HEK293 (cell line): ENCODE measurements at regions not wholly inside any gene's neighbourhood (a gene's known extent, or its start where the extent isn't known, plus 50 kb on each side); places are given as distances from the start of the nearest gene placed in this dataset.

Source experiments
- CTCF ChIA-PET: fragments of 350-600 bp; formaldehyde crosslinking; extraction: SDS; loops from one replicate; lab custom pipeline; 2021; ENCODE audit warnings: antibody characterized with exemption; lab: Yijun Ruan, JAX
- POLR2A ChIA-PET: fragments of 300-600 bp; formaldehyde crosslinking; extraction: SDS; loops from one replicate; lab custom pipeline; 2020; ENCODE audit warnings: antibody characterized with exemption, inconsistent platforms; lab: Yijun Ruan, JAX
- H3K27ac ChIP-seq: fragments of 200-500 bp; sonication (Bioruptor generic); 2 replicates; pipeline ENCODE4 v1.5.1; 2014; ENCODE audit warnings: low read depth, low read length, control low read depth, inconsistent platforms; ENCODE audit errors: extremely low read depth
- H3K36me3 ChIP-seq, 2 experiments: fragments of 200-500 bp in 1 of 2; sonication (Bioruptor generic) in 1 of 2; 1 replicate in 1 of 2; 2 replicates in 1 of 2; pipeline ENCODE4 v1.5.1; 2014 to 2017; ENCODE audit warnings: inconsistent platforms in 2 of 2, low read length in 2 of 2; ENCODE audit not compliant: control insufficient read depth in 2 of 2, insufficient read depth in 1 of 2
- H3K4me1 ChIP-seq: fragments of 200-500 bp; sonication (Bioruptor generic); 2 replicates; pipeline ENCODE4 v1.5.1; 2014; ENCODE audit warnings: mild to moderate bottlenecking, low read length, inconsistent platforms; ENCODE audit not compliant: control insufficient read depth, insufficient read depth
- H3K4me3 ChIP-seq: 2 replicates; pipeline ENCODE4 v1.5.1; 2011; ENCODE audit warnings: low read depth, mild to moderate bottlenecking, control low read depth, low read length, moderate library complexity
- H3K9me3 ChIP-seq: fragments of 200-500 bp; sonication (Bioruptor generic); 2 replicates; pipeline ENCODE4 v1.5.1; 2014; ENCODE audit warnings: low read depth, low read length, inconsistent platforms; ENCODE audit not compliant: control insufficient read depth, insufficient read depth
- GFI1B ChIP-seq: fragments of 450-650 bp; formaldehyde crosslinking; IDR thresholded peaks from 2 replicates; pipeline ENCODE4 v1.5.1; 2016; ENCODE audit warnings: missing biosample characterization, missing genetic modification characterization
- HOXA7 ChIP-seq: sonication (generic); formaldehyde crosslinking; IDR thresholded peaks from 2 replicates; pipeline ENCODE4 v1.8.1; 2022; ENCODE audit warnings: missing genetic modification reagents, borderline replicate concordance
- MEIS1 ChIP-seq: sonication (generic); formaldehyde crosslinking; IDR thresholded peaks from 2 replicates; pipeline ENCODE4 v1.8.1; 2022; ENCODE audit warnings: missing genetic modification reagents, mild to moderate bottlenecking, borderline replicate concordance
- PRDM2 ChIP-seq: fragments of 450-650 bp; formaldehyde crosslinking; IDR thresholded peaks from 2 replicates; pipeline ENCODE4 v1.5.1; 2016; ENCODE audit warnings: missing biosample characterization, missing genetic modification characterization, borderline replicate concordance
- TRIM28 ChIP-seq: IDR thresholded peaks from 2 replicates; pipeline ENCODE4 v1.6.1; 2011; ENCODE audit warnings: low read length, control low read depth, borderline replicate concordance
- YY1 ChIP-seq: fragments of 450-650 bp; formaldehyde crosslinking; IDR thresholded peaks from 2 replicates; pipeline ENCODE4 v1.5.1; 2018; ENCODE audit warnings: missing biosample characterization, missing genetic modification characterization
- ZEB2 ChIP-seq: fragments of 450-650 bp; formaldehyde crosslinking; IDR thresholded peaks from 2 replicates; pipeline ENCODE4 v1.5.1; 2016; ENCODE audit warnings: missing biosample characterization, missing genetic modification characterization
- ZFHX2 ChIP-seq: fragments of 450-650 bp; formaldehyde crosslinking; conservative IDR thresholded peaks from 2 replicates; pipeline ENCODE4 v1.5.1; 2016; ENCODE audit warnings: missing biosample characterization, missing genetic modification characterization
- ZFP37 ChIP-seq: fragments of 450-650 bp; formaldehyde crosslinking; IDR thresholded peaks from 2 replicates; pipeline ENCODE4 v1.5.1; 2016; ENCODE audit warnings: missing biosample characterization, missing genetic modification characterization
- ZIC2 ChIP-seq: fragments of 450-650 bp; formaldehyde crosslinking; IDR thresholded peaks from 2 replicates; pipeline ENCODE4 v1.5.1; 2016; ENCODE audit warnings: missing biosample characterization, missing genetic modification characterization
- ZNF138 ChIP-seq: fragments of 450-650 bp; formaldehyde crosslinking; IDR thresholded peaks from 2 replicates; pipeline ENCODE4 v1.5.1; 2016; ENCODE audit warnings: missing biosample characterization, missing genetic modification characterization, borderline replicate concordance
- ZNF169 ChIP-seq: fragments of 450-650 bp; formaldehyde crosslinking; IDR thresholded peaks from 2 replicates; pipeline ENCODE4 v1.5.1; 2016; ENCODE audit warnings: missing biosample characterization, missing genetic modification characterization
- ZNF174 ChIP-seq: fragments of 450-650 bp; formaldehyde crosslinking; IDR thresholded peaks from 2 replicates; pipeline ENCODE4 v1.5.0; 2017; ENCODE audit warnings: missing biosample characterization, mild to moderate bottlenecking, missing genetic modification characterization
- ZNF19 ChIP-seq: fragments of 450-650 bp; formaldehyde crosslinking; IDR thresholded peaks from 2 replicates; pipeline ENCODE4; 2016; ENCODE audit warnings: missing biosample characterization, missing genetic modification characterization, low read depth
- ZNF23 ChIP-seq: fragments of 450-650 bp; formaldehyde crosslinking; IDR thresholded peaks from 2 replicates; pipeline ENCODE4 v1.5.1; 2016; ENCODE audit warnings: missing biosample characterization, missing genetic modification characterization, borderline replicate concordance
- ZNF266 ChIP-seq: fragments of 450-650 bp; formaldehyde crosslinking; IDR thresholded peaks from 2 replicates; pipeline ENCODE4 v1.5.1; 2016; ENCODE audit warnings: missing biosample characterization, missing genetic modification characterization, low read depth
- ZNF274 ChIP-seq, 2 experiments: fragments of 200-500 bp in 1 of 2; fragments of 450-650 bp in 1 of 2; sonication (Bioruptor generic) in 1 of 2; formaldehyde crosslinking in 1 of 2; IDR thresholded peaks; 2 replicates each; pipeline versions ENCODE4 v1.5.1 to v1.6.1; 2014 to 2016; ENCODE audit warnings: borderline replicate concordance in 1 of 2, inconsistent platforms in 1 of 2, low read length in 1 of 2, missing biosample characterization in 1 of 2, missing genetic modification characterization in 1 of 2
- ZNF341 ChIP-seq: fragments of 450-650 bp; formaldehyde crosslinking; IDR thresholded peaks from 2 replicates; pipeline ENCODE4; 2016; ENCODE audit warnings: low read depth, missing biosample characterization, missing genetic modification characterization
- ZNF391 ChIP-seq: fragments of 450-650 bp; formaldehyde crosslinking; IDR thresholded peaks from 2 replicates; pipeline ENCODE4 v1.5.1; 2016; ENCODE audit warnings: low read depth, missing biosample characterization, missing genetic modification characterization, borderline replicate concordance
- ZNF510 ChIP-seq: fragments of 450-650 bp; formaldehyde crosslinking; IDR thresholded peaks from 2 replicates; pipeline ENCODE4 v1.5.1; 2018; ENCODE audit warnings: mild to moderate bottlenecking, missing genetic modification characterization, missing biosample characterization; ENCODE audit not compliant: insufficient replicate concordance
- ZNF514 ChIP-seq: fragments of 450-650 bp; formaldehyde crosslinking; IDR thresholded peaks from 2 replicates; pipeline ENCODE4 v1.5.1; 2016; ENCODE audit warnings: missing biosample characterization, missing genetic modification characterization
- ZNF555 ChIP-seq: fragments of 450-650 bp; formaldehyde crosslinking; conservative IDR thresholded peaks from 2 replicates; pipeline ENCODE4 v1.5.1; 2017; ENCODE audit warnings: missing biosample characterization, mild to moderate bottlenecking, missing genetic modification characterization, inconsistent platforms
- ZNF558 ChIP-seq: fragments of 450-650 bp; formaldehyde crosslinking; IDR thresholded peaks from 2 replicates; pipeline ENCODE4 v1.5.1; 2016; ENCODE audit warnings: missing biosample characterization, missing genetic modification characterization
- ZNF560 ChIP-seq: fragments of 450-650 bp; formaldehyde crosslinking; IDR thresholded peaks from 2 replicates; pipeline ENCODE4 v1.5.1; 2017; ENCODE audit warnings: missing biosample characterization, missing genetic modification characterization, borderline replicate concordance
- ZNF660 ChIP-seq: fragments of 450-650 bp; IDR thresholded peaks from 2 replicates; pipeline ENCODE4 v1.5.1; 2018; ENCODE audit warnings: missing biosample characterization, mild to moderate bottlenecking, missing genetic modification characterization
- ZNF664 ChIP-seq: fragments of 450-650 bp; formaldehyde crosslinking; IDR thresholded peaks from 2 replicates; pipeline ENCODE4 v1.5.1; 2016; ENCODE audit warnings: missing biosample characterization, missing genetic modification characterization
- ZNF747 ChIP-seq: fragments of 450-650 bp; formaldehyde crosslinking; IDR thresholded peaks from 2 replicates; pipeline ENCODE4 v1.5.1; 2016; ENCODE audit warnings: missing biosample characterization, missing genetic modification characterization
- ZSCAN5A ChIP-seq: fragments of 450-650 bp; formaldehyde crosslinking; IDR thresholded peaks from 2 replicates; pipeline ENCODE4 v1.5.1; 2016; ENCODE audit warnings: missing biosample characterization, missing genetic modification characterization
- TF ChIP-seq, protein P1 (sequence below): fragments of 450-650 bp; formaldehyde crosslinking; IDR thresholded peaks from 2 replicates; pipeline ENCODE4 v1.5.1; 2016; ENCODE audit warnings: missing biosample characterization, missing genetic modification characterization

- no peaks in the 10 kb centered on the region for H3K36me3 ChIP-seq
- POLR2A ChIA-PET: no interaction called here
- CTCF ChIA-PET: interaction anchor here (1.0 kb wide), 1 partner anchor 24 kb away, joined by 3 read pairs; no protein-coding TSS in a partner anchor
- H3K27ac ChIP-seq: no peak overlapping the region
- no peaks in the 10 kb centered on the region for H3K4me1 ChIP-seq
- TF ChIP-seq ZNF555 (tag by site-specific recombination) (no peak), ZNF560 (tag by site-specific recombination) (no peak), ZNF747 (no peak), GFI1B (tag by site-specific recombination) (no peak), ZNF266 (tag by site-specific recombination) (no peak), ZNF341 (tag by site-specific recombination) (no peak), ZNF23 (tag by site-specific recombination) (no peak), YY1 (tag by site-specific recombination) (no peak), MEIS1 (CRISPR knock-in tag) (no peak), ZNF174 (no peak), ZEB2 (tag by site-specific recombination) (no peak), ZNF558 (no peak), ZNF391 (tag by site-specific recombination) (no peak), TRIM28 (no peak), ZNF514 (no peak), ZNF19 (no peak), ZNF664 (tag by site-specific recombination) (no peak), HOXA7 (CRISPR knock-in tag) (no peak)
- TF ChIP-seq, protein P1, sequence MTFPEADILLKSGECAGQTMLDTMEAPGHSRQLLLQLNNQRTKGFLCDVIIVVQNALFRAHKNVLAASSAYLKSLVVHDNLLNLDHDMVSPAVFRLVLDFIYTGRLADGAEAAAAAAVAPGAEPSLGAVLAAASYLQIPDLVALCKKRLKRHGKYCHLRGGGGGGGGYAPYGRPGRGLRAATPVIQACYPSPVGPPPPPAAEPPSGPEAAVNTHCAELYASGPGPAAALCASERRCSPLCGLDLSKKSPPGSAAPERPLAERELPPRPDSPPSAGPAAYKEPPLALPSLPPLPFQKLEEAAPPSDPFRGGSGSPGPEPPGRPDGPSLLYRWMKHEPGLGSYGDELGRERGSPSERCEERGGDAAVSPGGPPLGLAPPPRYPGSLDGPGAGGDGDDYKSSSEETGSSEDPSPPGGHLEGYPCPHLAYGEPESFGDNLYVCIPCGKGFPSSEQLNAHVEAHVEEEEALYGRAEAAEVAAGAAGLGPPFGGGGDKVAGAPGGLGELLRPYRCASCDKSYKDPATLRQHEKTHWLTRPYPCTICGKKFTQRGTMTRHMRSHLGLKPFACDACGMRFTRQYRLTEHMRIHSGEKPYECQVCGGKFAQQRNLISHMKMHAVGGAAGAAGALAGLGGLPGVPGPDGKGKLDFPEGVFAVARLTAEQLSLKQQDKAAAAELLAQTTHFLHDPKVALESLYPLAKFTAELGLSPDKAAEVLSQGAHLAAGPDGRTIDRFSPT: no peak
- TF ChIP-seq, all 188 proteins: peak for 0
- Histone ChIP-seq H3K9me3 (no peaks in the 10 kb centered on the region), H3K4me3 (no peak overlapping the region)
These were observed 475.3 kb upstream of the NRP1 start for GRCh38 chr10:33809732-33810131.

DNA sequence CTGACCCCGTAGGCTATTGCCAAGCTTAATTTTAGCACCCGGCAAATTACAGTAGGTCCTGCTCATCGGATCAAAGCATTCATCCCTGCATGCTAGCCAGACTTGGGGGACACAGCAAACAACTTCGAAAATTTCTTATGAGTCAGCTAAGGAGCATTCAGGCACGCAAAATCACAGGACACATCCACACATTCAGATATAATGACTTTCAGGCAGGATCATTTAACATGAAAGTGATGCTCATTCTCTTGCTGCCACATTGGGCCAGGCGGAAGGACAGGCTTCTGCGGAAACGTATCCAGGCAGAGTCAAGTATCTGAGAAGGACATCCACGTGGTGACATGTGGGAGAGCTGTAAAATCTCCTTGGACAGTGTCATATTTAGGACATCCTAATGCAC lies 474.0 kb upstream of the NRP1 start:
- Histone ChIP-seq H3K9me3 (no peaks in the 10 kb centered on the region), H3K4me3 (no peak overlapping the region), H3K4me1 (no peaks in the 10 kb centered on the region), H3K27ac (no peak overlapping the region), H3K36me3 (no peaks in the 10 kb centered on the region)
- CTCF ChIA-PET: interaction anchor here (0.6 to 0.9 kb wide), 3 partner anchors 615 to 1618 kb away, joined by 3 to 4 read pairs (median 3); no protein-coding TSS in a partner anchor
- POLR2A ChIA-PET: no interaction called here
- TF ChIP-seq PRDM2 (tag by site-specific recombination) (no peak), ZNF660 (tag by site-specific recombination) (no peak), ZFHX2 (tag by site-specific recombination) (no peak), ZNF274 (IDR thresholded peaks at IDR 0.05; ENCODE audit: low read length) (no peak), ZNF274 (tag by site-specific recombination; IDR thresholded peaks at IDR 0.05; ENCODE audit: borderline replicate concordance) (no peak), ZIC2 (no peak), ZNF138 (tag by site-specific recombination) (no peak), ZFP37 (tag by site-specific recombination) (no peak), ZSCAN5A (tag by site-specific recombination) (no peak), ZNF510 (no peak), ZNF169 (tag by site-specific recombination) (no peak)
